SK-N-SH treated with all-trans-retinoic acid at 6 μM for 48 hours (cell line): ENCODE measurements at regions not wholly inside any gene's neighbourhood (a gene's known extent, or its start where the extent isn't known, plus 50 kb on each side); places are given as distances from the start of the nearest gene placed in this dataset.

Source experiments
- CSDC2 ChIP-seq: fragments of 250-450 bp; sonication (Bioruptor Pico); IDR thresholded peaks from 2 replicates; pipeline ENCODE4 v1.5.0; 2020; ENCODE audit warnings: mild to moderate bottlenecking, moderate library complexity
- OSR1 ChIP-seq: fragments of 250-450 bp; sonication (Bioruptor Pico); IDR thresholded peaks from 2 replicates; pipeline ENCODE4 v1.8.0; 2022; ENCODE audit warnings: moderate library complexity, mild to moderate bottlenecking, inconsistent platforms
- PPARA ChIP-seq: fragments of 250-450 bp; sonication (Bioruptor Pico); IDR thresholded peaks from 2 replicates; pipeline ENCODE4 v1.5.0; 2020; ENCODE audit warnings: mild to moderate bottlenecking, borderline replicate concordance
- RARB ChIP-seq: fragments of 250-450 bp; sonication (Bioruptor Pico); IDR thresholded peaks from 2 replicates; pipeline ENCODE4 v1.8.0; 2021; ENCODE audit warnings: mild to moderate bottlenecking, moderate library complexity
- TCF4 ChIP-seq: fragments of 250-450 bp; sonication (Bioruptor Pico); IDR thresholded peaks from 2 replicates; pipeline ENCODE4 v1.8.0; 2021; ENCODE audit warnings: mild to moderate bottlenecking, moderate library complexity, borderline replicate concordance
- TOX ChIP-seq: fragments of 250-450 bp; sonication (Bioruptor Pico); IDR thresholded peaks from 2 replicates; pipeline ENCODE4 v1.8.0; 2021; ENCODE audit warnings: mild to moderate bottlenecking, moderate library complexity, borderline replicate concordance
- ZC3H10 ChIP-seq: fragments of 250-450 bp; sonication (Bioruptor Pico); IDR thresholded peaks from 2 replicates; pipeline ENCODE4 v1.5.1; 2021; ENCODE audit warnings: mild to moderate bottlenecking, moderate library complexity
- ZFP3 ChIP-seq: fragments of 250-450 bp; sonication (Bioruptor Pico); IDR thresholded peaks from 2 replicates; pipeline ENCODE4 v1.5.0; 2020; ENCODE audit warnings: mild to moderate bottlenecking, moderate library complexity
- TF ChIP-seq, protein P1 (sequence below): fragments of 250-450 bp; sonication (Bioruptor Pico); IDR thresholded peaks from 2 replicates; pipeline ENCODE4 v1.5.1; 2020; ENCODE audit warnings: low read depth, mild to moderate bottlenecking, moderate library complexity
- TF ChIP-seq, protein P2 (sequence below): fragments of 250-450 bp; sonication (Bioruptor Pico); IDR thresholded peaks from 2 replicates; pipeline ENCODE4 v1.5.0; 2020; ENCODE audit warnings: mild to moderate bottlenecking, moderate library complexity

DNA sequence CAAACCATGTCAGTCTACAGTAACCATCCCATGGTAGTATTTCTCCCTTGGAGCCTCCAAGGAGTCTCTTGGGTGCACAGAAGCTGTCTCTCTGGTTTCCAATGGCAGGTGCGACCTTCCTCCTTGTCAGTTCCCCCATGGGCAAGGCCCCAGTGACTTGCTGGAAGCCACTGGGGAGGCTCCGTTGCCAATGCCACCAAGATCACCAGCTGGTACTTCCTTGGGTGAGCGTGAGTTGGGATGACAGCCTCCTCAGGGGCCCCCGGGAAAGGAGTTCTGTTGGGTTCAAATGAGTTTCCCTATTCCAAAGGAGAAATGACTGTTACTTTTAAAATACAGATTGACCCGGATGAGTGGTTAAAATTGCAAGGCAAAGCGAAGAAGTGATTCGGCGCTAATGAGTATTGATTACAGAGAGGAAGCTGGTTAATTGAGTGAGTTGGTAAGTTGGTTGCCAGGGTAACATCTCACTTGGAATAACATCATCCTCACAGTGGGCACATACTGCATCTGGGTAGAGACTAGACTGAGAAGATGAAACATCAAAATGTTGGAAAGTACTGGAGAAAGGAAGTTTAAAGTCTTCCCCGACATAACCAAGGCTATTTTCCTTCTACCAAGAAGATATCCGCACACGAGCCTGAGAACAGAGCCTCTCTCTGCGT, 53.0 kb upstream of the LAPTM5 start:
- TF ChIP-seq ZFP3 (CRISPR knock-in tag) (no peak), TCF4 (CRISPR knock-in tag) (no peak), CSDC2 (CRISPR knock-in tag) (no peak), OSR1 (no peak), TOX (CRISPR knock-in tag) (no peak), ZC3H10 (CRISPR knock-in tag) (no peak), RARB (CRISPR knock-in tag) (no peak), PPARA (CRISPR knock-in tag) (no peak)
- TF ChIP-seq, protein P1, sequence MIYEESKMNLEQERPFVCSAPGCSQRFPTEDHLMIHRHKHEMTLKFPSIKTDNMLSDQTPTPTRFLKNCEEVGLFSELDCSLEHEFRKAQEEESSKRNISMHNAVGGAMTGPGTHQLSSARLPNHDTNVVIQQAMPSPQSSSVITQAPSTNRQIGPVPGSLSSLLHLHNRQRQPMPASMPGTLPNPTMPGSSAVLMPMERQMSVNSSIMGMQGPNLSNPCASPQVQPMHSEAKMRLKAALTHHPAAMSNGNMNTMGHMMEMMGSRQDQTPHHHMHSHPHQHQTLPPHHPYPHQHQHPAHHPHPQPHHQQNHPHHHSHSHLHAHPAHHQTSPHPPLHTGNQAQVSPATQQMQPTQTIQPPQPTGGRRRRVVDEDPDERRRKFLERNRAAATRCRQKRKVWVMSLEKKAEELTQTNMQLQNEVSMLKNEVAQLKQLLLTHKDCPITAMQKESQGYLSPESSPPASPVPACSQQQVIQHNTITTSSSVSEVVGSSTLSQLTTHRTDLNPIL (CRISPR knock-in tag) = no peak
- TF ChIP-seq, protein P2, sequence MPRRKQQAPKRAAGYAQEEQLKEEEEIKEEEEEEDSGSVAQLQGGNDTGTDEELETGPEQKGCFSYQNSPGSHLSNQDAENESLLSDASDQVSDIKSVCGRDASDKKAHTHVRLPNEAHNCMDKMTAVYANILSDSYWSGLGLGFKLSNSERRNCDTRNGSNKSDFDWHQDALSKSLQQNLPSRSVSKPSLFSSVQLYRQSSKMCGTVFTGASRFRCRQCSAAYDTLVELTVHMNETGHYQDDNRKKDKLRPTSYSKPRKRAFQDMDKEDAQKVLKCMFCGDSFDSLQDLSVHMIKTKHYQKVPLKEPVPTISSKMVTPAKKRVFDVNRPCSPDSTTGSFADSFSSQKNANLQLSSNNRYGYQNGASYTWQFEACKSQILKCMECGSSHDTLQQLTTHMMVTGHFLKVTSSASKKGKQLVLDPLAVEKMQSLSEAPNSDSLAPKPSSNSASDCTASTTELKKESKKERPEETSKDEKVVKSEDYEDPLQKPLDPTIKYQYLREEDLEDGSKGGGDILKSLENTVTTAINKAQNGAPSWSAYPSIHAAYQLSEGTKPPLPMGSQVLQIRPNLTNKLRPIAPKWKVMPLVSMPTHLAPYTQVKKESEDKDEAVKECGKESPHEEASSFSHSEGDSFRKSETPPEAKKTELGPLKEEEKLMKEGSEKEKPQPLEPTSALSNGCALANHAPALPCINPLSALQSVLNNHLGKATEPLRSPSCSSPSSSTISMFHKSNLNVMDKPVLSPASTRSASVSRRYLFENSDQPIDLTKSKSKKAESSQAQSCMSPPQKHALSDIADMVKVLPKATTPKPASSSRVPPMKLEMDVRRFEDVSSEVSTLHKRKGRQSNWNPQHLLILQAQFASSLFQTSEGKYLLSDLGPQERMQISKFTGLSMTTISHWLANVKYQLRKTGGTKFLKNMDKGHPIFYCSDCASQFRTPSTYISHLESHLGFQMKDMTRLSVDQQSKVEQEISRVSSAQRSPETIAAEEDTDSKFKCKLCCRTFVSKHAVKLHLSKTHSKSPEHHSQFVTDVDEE (CRISPR knock-in tag) = no peak
